ENCODE measurements at regions not wholly inside any gene's neighbourhood (a gene's known extent, or its start where the extent isn't known, plus 50 kb on each side); places are given as distances from the start of the nearest gene placed in this dataset.

DNA sequence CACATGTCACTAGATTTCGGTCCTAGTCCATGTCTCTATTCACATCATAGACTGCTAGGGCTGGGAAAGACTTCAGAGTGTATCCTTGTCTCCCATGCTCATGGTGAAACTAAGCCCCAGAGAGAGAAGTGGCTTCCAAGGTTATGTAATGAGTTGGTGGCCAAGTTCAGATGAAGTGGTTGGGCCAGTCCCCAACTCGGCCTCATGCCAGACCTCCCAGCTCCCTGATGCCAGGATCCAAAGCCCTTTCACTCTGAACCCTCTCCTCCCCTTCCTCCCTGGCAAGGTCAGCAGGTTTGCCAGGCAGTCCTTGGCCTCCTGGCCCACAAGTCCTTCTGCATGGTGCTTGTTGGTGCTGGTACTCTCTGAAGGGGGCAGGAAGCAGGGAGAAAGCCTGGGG is 189.7 kb downstream of the AXIN2 start:
- TF ChIP-seq, protein P1, sequence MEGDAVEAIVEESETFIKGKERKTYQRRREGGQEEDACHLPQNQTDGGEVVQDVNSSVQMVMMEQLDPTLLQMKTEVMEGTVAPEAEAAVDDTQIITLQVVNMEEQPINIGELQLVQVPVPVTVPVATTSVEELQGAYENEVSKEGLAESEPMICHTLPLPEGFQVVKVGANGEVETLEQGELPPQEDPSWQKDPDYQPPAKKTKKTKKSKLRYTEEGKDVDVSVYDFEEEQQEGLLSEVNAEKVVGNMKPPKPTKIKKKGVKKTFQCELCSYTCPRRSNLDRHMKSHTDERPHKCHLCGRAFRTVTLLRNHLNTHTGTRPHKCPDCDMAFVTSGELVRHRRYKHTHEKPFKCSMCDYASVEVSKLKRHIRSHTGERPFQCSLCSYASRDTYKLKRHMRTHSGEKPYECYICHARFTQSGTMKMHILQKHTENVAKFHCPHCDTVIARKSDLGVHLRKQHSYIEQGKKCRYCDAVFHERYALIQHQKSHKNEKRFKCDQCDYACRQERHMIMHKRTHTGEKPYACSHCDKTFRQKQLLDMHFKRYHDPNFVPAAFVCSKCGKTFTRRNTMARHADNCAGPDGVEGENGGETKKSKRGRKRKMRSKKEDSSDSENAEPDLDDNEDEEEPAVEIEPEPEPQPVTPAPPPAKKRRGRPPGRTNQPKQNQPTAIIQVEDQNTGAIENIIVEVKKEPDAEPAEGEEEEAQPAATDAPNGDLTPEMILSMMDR (IDR thresholded peaks at IDR 0.05; ENCODE audit: borderline replicate concordance, control extremely low read depth, extremely low read depth, insufficient read depth, missing control alignments) = no peak
- in situ Hi-C loops (cut with MboI; ENCODE audit: low sequenced_read_pairs, unreplicated experiment) = no loop called here
- DNase-seq (ENCODE audit: low spot score) = no peak

DNA sequence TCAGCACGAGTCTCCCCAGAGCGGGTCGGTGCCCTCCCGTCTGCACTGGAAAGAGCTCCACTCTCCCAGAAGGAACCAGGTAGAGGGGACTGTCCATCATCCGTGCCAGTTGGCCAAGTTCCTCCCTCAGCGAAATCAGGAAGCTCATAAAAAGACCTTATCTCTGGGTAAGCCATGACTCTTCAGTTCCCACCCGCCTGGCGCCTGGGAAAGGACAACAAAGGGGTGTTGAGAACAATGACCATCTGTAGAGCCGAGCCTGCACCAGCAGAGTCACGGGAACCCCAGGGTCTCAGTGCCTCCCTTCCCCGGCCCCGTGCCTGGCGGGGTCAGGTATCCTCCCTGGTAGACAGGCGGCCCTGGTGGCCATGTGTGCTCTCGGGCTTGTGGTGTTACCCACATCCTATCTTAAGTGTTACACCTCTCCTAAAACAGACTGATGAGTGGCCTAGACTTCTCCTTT is 190.7 kb downstream of the AXIN2 start:
- TF ChIP-seq, protein P1 (IDR thresholded peaks at IDR 0.05; ENCODE audit: borderline replicate concordance, control extremely low read depth, extremely low read depth, insufficient read depth, missing control alignments) = no peak
- DNase-seq (ENCODE audit: low spot score) = no peak
- in situ Hi-C loops (cut with MboI; ENCODE audit: low sequenced_read_pairs, unreplicated experiment) = no loop called here

DNA sequence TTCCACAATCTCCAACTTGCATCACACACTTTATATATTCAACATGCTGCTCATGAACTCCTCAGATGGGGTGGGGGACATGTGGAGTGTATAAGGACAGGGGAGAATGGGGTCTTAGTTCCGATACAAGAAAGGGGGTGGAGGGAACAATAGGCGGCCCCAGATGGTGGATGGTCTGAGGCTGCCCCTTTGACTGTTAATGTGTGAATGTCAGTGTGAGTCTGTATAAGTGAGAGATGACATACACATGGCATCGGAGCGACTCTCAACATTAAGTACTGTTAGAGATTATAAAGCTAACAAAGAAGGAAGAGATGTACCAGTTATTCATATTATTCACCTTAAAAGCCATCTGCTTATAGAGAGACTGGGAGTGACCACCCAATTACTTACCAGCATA is 193.1 kb downstream of the AXIN2 start:
- TF ChIP-seq, protein P1 (IDR thresholded peaks at IDR 0.05; ENCODE audit: borderline replicate concordance, control extremely low read depth, extremely low read depth, insufficient read depth, missing control alignments) = no peak
- DNase-seq (ENCODE audit: low spot score) = no peak
- in situ Hi-C loops (cut with MboI; ENCODE audit: low sequenced_read_pairs, unreplicated experiment) = no loop called here

DNA sequence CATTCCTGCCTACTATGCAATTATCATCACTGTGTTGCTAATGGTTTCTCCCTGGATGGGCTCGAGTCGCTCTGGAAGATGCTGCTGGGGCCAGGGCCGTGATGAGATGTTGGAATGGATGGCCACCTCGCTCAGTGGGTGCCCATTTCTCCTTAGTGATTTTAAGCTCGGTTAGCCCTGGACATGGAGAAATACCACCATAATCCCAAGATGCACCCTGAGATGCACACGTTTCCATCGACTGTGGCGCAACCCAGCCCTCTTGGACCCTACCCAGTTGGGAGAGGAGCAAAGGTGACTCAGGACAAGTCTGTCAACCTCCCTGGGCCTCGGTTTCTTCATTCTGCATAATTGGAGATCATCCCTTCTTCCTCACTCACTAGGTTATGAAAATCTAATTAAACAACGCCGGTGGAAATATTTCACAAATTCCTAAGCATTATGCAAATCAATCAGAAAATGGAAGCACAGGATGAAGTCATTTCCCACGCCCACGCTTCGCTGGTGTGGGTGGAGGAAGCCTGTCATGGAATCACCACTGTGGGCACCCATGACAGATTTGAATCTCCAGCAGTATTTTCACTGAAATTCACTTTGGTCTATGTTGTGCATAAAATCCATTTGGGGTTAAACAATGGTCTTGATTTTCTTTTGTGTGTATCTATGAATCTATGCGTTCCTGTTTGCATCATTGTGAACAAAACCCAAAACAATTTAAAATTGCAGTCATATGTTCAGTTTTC is 195.2 kb downstream of the AXIN2 start:
- TF ChIP-seq, protein P1 (IDR thresholded peaks at IDR 0.05; ENCODE audit: borderline replicate concordance, control extremely low read depth, extremely low read depth, insufficient read depth, missing control alignments) = no peak
- DNase-seq (ENCODE audit: low spot score) = no peak
- in situ Hi-C loops (cut with MboI; ENCODE audit: low sequenced_read_pairs, unreplicated experiment) = no loop called here

DNA sequence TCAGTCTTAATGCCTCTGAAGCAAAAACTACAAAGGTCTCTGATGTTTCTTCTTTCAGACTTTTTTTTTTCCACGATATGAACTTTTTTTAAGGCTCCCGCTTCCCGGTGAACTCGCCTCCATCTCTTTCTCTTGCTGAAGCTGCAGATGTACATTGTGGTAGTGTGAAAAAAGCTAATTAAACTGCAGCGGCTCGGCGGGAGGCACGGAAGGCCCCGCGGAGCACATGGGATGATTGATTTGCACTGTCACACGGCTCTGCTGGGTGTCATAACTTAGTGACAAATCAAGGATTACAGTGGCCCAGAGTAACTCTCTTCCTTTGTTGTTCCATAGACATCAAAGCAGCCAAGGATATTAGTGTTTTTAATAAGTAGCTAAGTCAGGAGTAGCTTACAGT is 196.3 kb downstream of the AXIN2 start:
- in situ Hi-C loops (cut with MboI; ENCODE audit: low sequenced_read_pairs, unreplicated experiment) = no loop called here
- TF ChIP-seq, protein P1 (IDR thresholded peaks at IDR 0.05; ENCODE audit: borderline replicate concordance, control extremely low read depth, extremely low read depth, insufficient read depth, missing control alignments) = no peak
- no peak for DNase-seq (ENCODE audit: low spot score)

DNA sequence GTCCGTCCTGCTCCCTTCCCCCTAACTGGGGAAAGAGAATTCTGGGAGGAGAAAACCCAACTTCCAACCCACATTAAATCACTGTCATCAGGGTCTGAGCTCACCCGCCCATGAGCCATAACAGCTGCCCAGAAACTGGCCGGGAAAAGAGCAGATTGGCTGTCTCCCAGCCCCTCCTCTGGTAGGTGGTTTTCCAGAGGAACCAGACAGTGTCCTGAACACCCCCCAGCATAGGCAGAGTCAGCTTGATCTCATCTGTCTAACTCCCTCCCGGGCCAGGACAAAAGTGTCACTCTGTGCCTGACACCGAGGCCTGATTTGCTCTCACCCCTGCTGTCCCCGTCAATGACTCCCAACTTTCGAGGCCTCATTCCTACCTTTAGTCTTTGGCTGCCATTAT is 197.0 kb downstream of the AXIN2 start:
- DNase-seq (ENCODE audit: low spot score) = no peak
- TF ChIP-seq, protein P1 (IDR thresholded peaks at IDR 0.05; ENCODE audit: borderline replicate concordance, control extremely low read depth, extremely low read depth, insufficient read depth, missing control alignments) = no peak
- in situ Hi-C loops (cut with MboI; ENCODE audit: low sequenced_read_pairs, unreplicated experiment) = no loop called here

Data from GM13976 (cell line).